ENCODE measurements at regions not wholly inside any gene's neighbourhood (a gene's known extent, or its start where the extent isn't known, plus 50 kb on each side); places are given as distances from the start of the nearest gene placed in this dataset.

DNA sequence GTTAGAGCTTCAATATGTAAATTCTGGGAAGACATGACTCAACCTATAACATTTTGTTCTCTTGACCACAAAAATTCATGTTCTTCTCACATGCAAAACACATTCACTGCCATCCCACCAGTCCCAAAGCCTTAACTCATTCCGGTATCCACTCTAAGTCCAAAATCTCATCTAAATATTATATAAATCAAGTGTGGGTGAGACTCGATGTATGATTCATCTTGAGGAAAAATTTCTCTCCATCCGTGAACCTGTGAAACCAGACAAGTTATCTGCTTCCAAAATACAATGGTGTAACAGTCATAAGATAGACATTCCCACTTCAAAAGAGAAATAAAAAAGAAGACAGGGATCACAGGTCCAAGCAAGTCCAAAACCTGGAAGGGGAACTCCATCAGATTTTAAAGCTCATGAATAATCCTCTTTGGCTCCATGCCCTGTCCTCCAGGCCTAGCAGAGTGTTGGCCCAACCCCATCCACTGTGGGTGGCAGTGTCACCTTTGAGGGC is 101.3 kb downstream of the RAD51AP2 start:
- H3K18ac ChIP-seq (ENCODE audit: low read depth in 1 of 2, low read length in 2 of 2), result no peak overlapping the region

DNA sequence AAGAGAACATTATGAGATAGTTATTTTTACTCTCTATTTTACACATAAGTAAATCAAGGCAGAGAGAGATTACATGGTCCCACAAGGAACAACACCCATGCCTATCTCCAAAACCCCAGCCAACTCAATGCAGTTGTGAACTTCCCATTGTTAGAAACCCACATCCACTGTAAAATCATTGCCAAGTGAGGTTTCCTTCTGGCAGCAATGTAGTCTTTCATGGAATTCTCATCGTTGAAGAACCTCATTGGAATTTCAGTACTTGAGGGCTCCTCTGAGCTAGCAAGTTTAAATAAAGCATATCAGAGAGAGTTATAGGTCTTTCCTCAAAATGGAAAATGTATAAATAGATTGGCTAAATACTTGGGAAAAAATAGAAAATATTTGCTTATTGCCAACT is 105.2 kb downstream of the RAD51AP2 start:
- WGBS, result 100% methylated on average over 1 of the region's 1 CpG
- H2BK120ac ChIP-seq (ENCODE audit: low read depth, low read length), result no peak overlapping the region
- H3K4me3 ChIP-seq (ENCODE audit: insufficient read depth in 1 of 2, low read depth in 1 of 2, low read length in 2 of 2), result no peak overlapping the region
- H2AFZ ChIP-seq (ENCODE audit: low read depth, low read length), result no peak overlapping the region
- H2BK12ac ChIP-seq (ENCODE audit: low read length in 2 of 2), result no peak overlapping the region
- no peak overlapping the region for H3K27ac ChIP-seq (ENCODE audit: low read length, poor library complexity, severe bottlenecking)
- peaks cover 2% of the 10 kb centered on the region for H3K9me3 ChIP-seq (ENCODE audit: control insufficient read depth, low read length)
- no peak overlapping the region for H2AK5ac ChIP-seq (ENCODE audit: low read length, severe bottlenecking)
- no peak overlapping the region for H2BK15ac ChIP-seq (ENCODE audit: low read depth, poor library complexity, severe bottlenecking)
- H3K9ac ChIP-seq (ENCODE audit: low read length), result no peak overlapping the region
- peaks cover 3% of the 10 kb centered on the region for H3K4me1 ChIP-seq (ENCODE audit: control insufficient read depth, insufficient read depth, low read depth, low read length)
- H4K8ac ChIP-seq (ENCODE audit: low read length), result no peak overlapping the region
- H3K27me3 ChIP-seq (ENCODE audit: control insufficient read depth in 1 of 2, insufficient read depth in 1 of 2, low read length in 2 of 2), result no peaks in the 10 kb centered on the region
- H2BK5ac ChIP-seq (ENCODE audit: low read depth, low read length, poor library complexity, severe bottlenecking), result no peak overlapping the region
- DNase-seq, result no peak
- no peak overlapping the region for H3K18ac ChIP-seq (ENCODE audit: low read depth in 1 of 2, low read length in 2 of 2)
- no peak overlapping the region for H4K91ac ChIP-seq (ENCODE audit: low read length)
- no peak overlapping the region for H3K4me2 ChIP-seq (ENCODE audit: low read length, poor library complexity, severe bottlenecking)
- H3K36me3 ChIP-seq (ENCODE audit: control insufficient read depth in 1 of 2, insufficient read depth in 2 of 2, low read depth in 1 of 2, low read length in 2 of 2), result no peaks in the 10 kb centered on the region
- no peaks in the 10 kb centered on the region for H3K79me1 ChIP-seq (replicated peaks; ENCODE audit: low read length, poor library complexity, severe bottlenecking)
- no peak overlapping the region for H3K4ac ChIP-seq (ENCODE audit: low read depth in 1 of 2, low read length in 2 of 2)
- no peak overlapping the region for H3K23ac ChIP-seq (ENCODE audit: low read length in 2 of 2)
- no peak overlapping the region for H3K14ac ChIP-seq (ENCODE audit: low read length in 2 of 2)

More for the DNA sequence above, 101.3 kb downstream of the RAD51AP2 start:
- H2BK5ac ChIP-seq (ENCODE audit: low read depth, low read length, poor library complexity, severe bottlenecking), result no peak overlapping the region
- no peak overlapping the region for H3K9ac ChIP-seq (ENCODE audit: low read length)
- H3K4me1 ChIP-seq (ENCODE audit: control insufficient read depth, insufficient read depth, low read depth, low read length), result peaks cover 3% of the 10 kb centered on the region
- no peak overlapping the region for H4K8ac ChIP-seq (ENCODE audit: low read length)
- peak overlapping the region; percentile 75 for H3K27ac ChIP-seq (ENCODE audit: low read length, poor library complexity, severe bottlenecking)
- peak overlapping the region; percentile 42 for H2AK5ac ChIP-seq (ENCODE audit: low read length, severe bottlenecking)
- no peak overlapping the region for H4K91ac ChIP-seq (ENCODE audit: low read length)
- H3K36me3 ChIP-seq (ENCODE audit: control insufficient read depth in 1 of 2, insufficient read depth in 2 of 2, low read depth in 1 of 2, low read length in 2 of 2), result no peaks in the 10 kb centered on the region
- H2BK120ac ChIP-seq (ENCODE audit: low read depth, low read length), result no peak overlapping the region
- H3K79me1 ChIP-seq (replicated peaks; ENCODE audit: low read length, poor library complexity, severe bottlenecking), result no peaks in the 10 kb centered on the region
- peak; percentile 57 for DNase-seq
- WGBS, result 43% methylated on average over 1 of the region's 3 CpGs
- H3K4ac ChIP-seq (ENCODE audit: low read depth in 1 of 2, low read length in 2 of 2), result no peak overlapping the region
- H3K14ac ChIP-seq (ENCODE audit: low read length in 2 of 2), result no peak overlapping the region
- no peak overlapping the region for H3K4me2 ChIP-seq (ENCODE audit: low read length, poor library complexity, severe bottlenecking)
- no peak overlapping the region for H2BK12ac ChIP-seq (ENCODE audit: low read length in 2 of 2)
- no peak overlapping the region for H3K4me3 ChIP-seq (ENCODE audit: insufficient read depth in 1 of 2, low read depth in 1 of 2, low read length in 2 of 2)
- no peak overlapping the region for H3K23ac ChIP-seq (ENCODE audit: low read length in 2 of 2)
- H3K9me3 ChIP-seq (ENCODE audit: control insufficient read depth, low read length), result no peaks in the 10 kb centered on the region
- no peak overlapping the region for H2BK15ac ChIP-seq (ENCODE audit: low read depth, poor library complexity, severe bottlenecking)
- H2AFZ ChIP-seq (ENCODE audit: low read depth, low read length), result no peak overlapping the region
- no peaks in the 10 kb centered on the region for H3K27me3 ChIP-seq (ENCODE audit: control insufficient read depth in 1 of 2, insufficient read depth in 1 of 2, low read length in 2 of 2)

DNA sequence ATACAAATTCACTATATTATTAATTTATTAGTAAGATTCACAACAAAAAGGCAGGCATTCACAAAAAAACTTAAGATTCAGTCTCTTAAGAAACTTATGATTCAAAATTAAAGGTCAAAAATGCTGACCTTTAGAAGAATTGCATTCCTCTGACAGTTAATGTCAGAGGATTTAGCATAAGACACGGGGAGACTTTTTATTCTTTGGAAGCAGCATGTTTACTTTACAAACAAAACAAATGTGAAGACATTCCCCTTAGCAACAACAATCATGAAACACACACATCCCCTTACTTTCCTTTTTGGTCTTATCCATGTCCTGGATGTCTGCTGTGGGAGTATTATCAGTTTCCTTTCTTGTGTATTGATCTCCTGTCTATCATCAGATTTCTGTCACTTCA is 117.1 kb downstream of the RAD51AP2 start:
- no peaks in the 10 kb centered on the region for H3K79me1 ChIP-seq (replicated peaks; ENCODE audit: low read length, poor library complexity, severe bottlenecking)
- no peak overlapping the region for H2BK12ac ChIP-seq (ENCODE audit: low read length in 2 of 2)
- H3K4me1 ChIP-seq (ENCODE audit: control insufficient read depth, insufficient read depth, low read depth, low read length), result no peaks in the 10 kb centered on the region
- H2BK15ac ChIP-seq (ENCODE audit: low read depth, poor library complexity, severe bottlenecking), result no peak overlapping the region
- no peak overlapping the region for H4K8ac ChIP-seq (ENCODE audit: low read length)
- no peak overlapping the region for H3K4me3 ChIP-seq (ENCODE audit: insufficient read depth in 1 of 2, low read depth in 1 of 2, low read length in 2 of 2)
- no peak overlapping the region for H3K14ac ChIP-seq (ENCODE audit: low read length in 2 of 2)
- WGBS, result no CpG with 5 or more reads among the region's 1 CpG
- H2AFZ ChIP-seq (ENCODE audit: low read depth, low read length), result no peak overlapping the region
- no peak overlapping the region for H3K4me2 ChIP-seq (ENCODE audit: low read length, poor library complexity, severe bottlenecking)
- H3K23ac ChIP-seq (ENCODE audit: low read length in 2 of 2), result no peak overlapping the region
- H3K27ac ChIP-seq (ENCODE audit: low read length, poor library complexity, severe bottlenecking), result no peak overlapping the region
- no peak overlapping the region for H2BK120ac ChIP-seq (ENCODE audit: low read depth, low read length)
- no peaks in the 10 kb centered on the region for H3K36me3 ChIP-seq (ENCODE audit: control insufficient read depth in 1 of 2, insufficient read depth in 2 of 2, low read depth in 1 of 2, low read length in 2 of 2)
- no peak overlapping the region for H3K4ac ChIP-seq (ENCODE audit: low read depth in 1 of 2, low read length in 2 of 2)
- no peak overlapping the region for H2AK5ac ChIP-seq (ENCODE audit: low read length, severe bottlenecking)
- H2BK5ac ChIP-seq (ENCODE audit: low read depth, low read length, poor library complexity, severe bottlenecking), result no peak overlapping the region
- H3K18ac ChIP-seq (ENCODE audit: low read depth in 1 of 2, low read length in 2 of 2), result no peak overlapping the region
- H3K9ac ChIP-seq (ENCODE audit: low read length), result no peak overlapping the region
- H3K9me3 ChIP-seq (ENCODE audit: control insufficient read depth, low read length), result peaks cover 35% of the 10 kb centered on the region
- no peaks in the 10 kb centered on the region for H3K27me3 ChIP-seq (ENCODE audit: control insufficient read depth in 1 of 2, insufficient read depth in 1 of 2, low read length in 2 of 2)
- no peak overlapping the region for H4K91ac ChIP-seq (ENCODE audit: low read length)
- DNase-seq, result peak; percentile 0

DNA sequence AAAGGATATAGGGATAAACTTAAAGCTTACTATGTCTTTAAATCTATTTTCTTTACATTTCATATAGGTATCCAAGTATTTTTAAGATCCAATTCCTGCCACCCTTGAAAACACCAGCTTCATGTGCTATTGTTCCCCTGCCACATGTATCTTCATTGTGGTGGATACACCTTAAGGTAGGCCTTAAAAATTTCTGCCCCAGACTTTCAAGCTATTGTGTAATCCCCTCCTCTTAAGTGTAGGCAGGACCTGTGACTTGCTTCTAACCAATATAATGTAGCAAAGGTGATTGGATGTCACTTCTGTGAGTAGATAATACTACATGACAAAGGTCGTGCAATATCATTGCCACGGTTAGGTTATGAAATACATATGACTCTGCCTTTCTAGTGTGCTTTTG is 119.5 kb downstream of the RAD51AP2 start:
- Histone ChIP-seq H3K4ac (ENCODE audit: low read depth in 1 of 2, low read length in 2 of 2) (no peak overlapping the region), H2AFZ (ENCODE audit: low read depth, low read length) (no peak overlapping the region), H2AK5ac (ENCODE audit: low read length, severe bottlenecking) (no peak overlapping the region), H3K27ac (ENCODE audit: low read length, poor library complexity, severe bottlenecking) (no peak overlapping the region), H3K14ac (ENCODE audit: low read length in 2 of 2) (no peak overlapping the region), H3K4me1 (ENCODE audit: control insufficient read depth, insufficient read depth, low read depth, low read length) (no peaks in the 10 kb centered on the region), H3K18ac (ENCODE audit: low read depth in 1 of 2, low read length in 2 of 2) (no peak overlapping the region), H2BK12ac (ENCODE audit: low read length in 2 of 2) (no peak overlapping the region), H3K79me1 (replicated peaks; ENCODE audit: low read length, poor library complexity, severe bottlenecking) (no peaks in the 10 kb centered on the region), H3K23ac (ENCODE audit: low read length in 2 of 2) (no peak overlapping the region), H3K4me2 (ENCODE audit: low read length, poor library complexity, severe bottlenecking) (no peak overlapping the region), H3K4me3 (ENCODE audit: insufficient read depth in 1 of 2, low read depth in 1 of 2, low read length in 2 of 2) (no peak overlapping the region), H3K9ac (ENCODE audit: low read length) (no peak overlapping the region), H3K27me3 (ENCODE audit: control insufficient read depth in 1 of 2, insufficient read depth in 1 of 2, low read length in 2 of 2) (no peaks in the 10 kb centered on the region), H2BK15ac (ENCODE audit: low read depth, poor library complexity, severe bottlenecking) (no peak overlapping the region), H2BK5ac (ENCODE audit: low read depth, low read length, poor library complexity, severe bottlenecking) (no peak overlapping the region), H3K9me3 (ENCODE audit: control insufficient read depth, low read length) (peaks cover 19% of the 10 kb centered on the region), H2BK120ac (ENCODE audit: low read depth, low read length) (no peak overlapping the region), H4K91ac (ENCODE audit: low read length) (no peak overlapping the region), H3K36me3 (ENCODE audit: control insufficient read depth in 1 of 2, insufficient read depth in 2 of 2, low read depth in 1 of 2, low read length in 2 of 2) (no peaks in the 10 kb centered on the region), H4K8ac (ENCODE audit: low read length) (no peak overlapping the region)
- DNase-seq, result no peak
- WGBS, result 89% methylated on average over 2 of the region's 2 CpGs

Measured in mesenchymal stem cell (in vitro differentiated cells and primary cell).